ENCODE measurements at regions not wholly inside any gene's neighbourhood (a gene's known extent, or its start where the extent isn't known, plus 50 kb on each side); places are given as distances from the start of the nearest gene placed in this dataset.

DNA sequence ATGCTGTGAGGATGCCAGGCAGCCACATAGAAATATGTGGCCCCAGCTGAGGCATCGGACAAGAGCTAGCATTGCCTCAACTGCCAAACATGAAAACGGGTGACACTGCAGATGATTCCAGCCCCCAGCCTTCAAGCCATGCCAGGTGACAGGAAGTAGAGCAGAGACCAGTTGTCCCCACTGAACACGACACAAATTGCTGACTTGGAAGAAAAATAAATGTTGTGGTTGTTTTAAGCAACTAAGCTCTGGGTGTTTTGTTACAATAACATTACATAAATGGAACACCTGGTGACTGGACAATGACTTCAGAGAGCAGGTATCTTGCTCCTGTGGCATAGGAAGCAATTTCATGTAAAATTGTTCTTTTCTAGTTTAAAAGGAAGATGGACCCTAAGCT is 154.2 kb downstream of the KIF4B start:
- TF ChIP-seq, protein P1, sequence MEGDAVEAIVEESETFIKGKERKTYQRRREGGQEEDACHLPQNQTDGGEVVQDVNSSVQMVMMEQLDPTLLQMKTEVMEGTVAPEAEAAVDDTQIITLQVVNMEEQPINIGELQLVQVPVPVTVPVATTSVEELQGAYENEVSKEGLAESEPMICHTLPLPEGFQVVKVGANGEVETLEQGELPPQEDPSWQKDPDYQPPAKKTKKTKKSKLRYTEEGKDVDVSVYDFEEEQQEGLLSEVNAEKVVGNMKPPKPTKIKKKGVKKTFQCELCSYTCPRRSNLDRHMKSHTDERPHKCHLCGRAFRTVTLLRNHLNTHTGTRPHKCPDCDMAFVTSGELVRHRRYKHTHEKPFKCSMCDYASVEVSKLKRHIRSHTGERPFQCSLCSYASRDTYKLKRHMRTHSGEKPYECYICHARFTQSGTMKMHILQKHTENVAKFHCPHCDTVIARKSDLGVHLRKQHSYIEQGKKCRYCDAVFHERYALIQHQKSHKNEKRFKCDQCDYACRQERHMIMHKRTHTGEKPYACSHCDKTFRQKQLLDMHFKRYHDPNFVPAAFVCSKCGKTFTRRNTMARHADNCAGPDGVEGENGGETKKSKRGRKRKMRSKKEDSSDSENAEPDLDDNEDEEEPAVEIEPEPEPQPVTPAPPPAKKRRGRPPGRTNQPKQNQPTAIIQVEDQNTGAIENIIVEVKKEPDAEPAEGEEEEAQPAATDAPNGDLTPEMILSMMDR (IDR thresholded peaks at IDR 0.05): no peak
- TF ChIP-seq POLR2A (IDR thresholded peaks at IDR 0.05): no peak
